ENCODE measurements at regions not wholly inside any gene's neighbourhood (a gene's known extent, or its start where the extent isn't known, plus 50 kb on each side); places are given as distances from the start of the nearest gene placed in this dataset.

- no peak for DNase-seq (ENCODE audit: low spot score)
Measured at GRCh38 chr18:61167902-61168301, 165.3 kb upstream of the CDH20 start.

DNA sequence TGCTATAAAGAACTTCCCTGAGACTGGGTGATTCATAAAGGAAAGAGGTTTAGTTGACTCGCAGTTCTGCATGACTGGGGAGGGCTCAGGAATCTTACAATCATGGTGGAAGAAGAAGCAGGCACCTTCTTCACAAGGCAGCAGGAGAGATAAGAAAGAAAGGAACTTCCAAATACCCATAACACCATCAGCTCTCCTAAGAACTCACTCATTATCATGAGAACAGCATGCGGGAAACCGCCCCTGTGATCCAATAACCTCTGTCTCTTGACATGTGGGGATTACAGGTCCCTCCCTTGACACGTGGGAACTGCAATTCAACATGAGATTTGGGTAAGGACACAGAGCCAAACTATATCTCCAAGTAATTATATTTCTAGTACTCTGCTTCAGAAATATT, 163.8 kb upstream of the CDH20 start:
- no peak for DNase-seq (ENCODE audit: low spot score)

- no peak for DNase-seq (ENCODE audit: low spot score)
Measured at GRCh38 chr18:61172624-61173023, 160.6 kb upstream of the CDH20 start.

- DNase-seq (ENCODE audit: low spot score): no peak
Measured at GRCh38 chr18:61173554-61173953, 159.7 kb upstream of the CDH20 start.

DNA sequence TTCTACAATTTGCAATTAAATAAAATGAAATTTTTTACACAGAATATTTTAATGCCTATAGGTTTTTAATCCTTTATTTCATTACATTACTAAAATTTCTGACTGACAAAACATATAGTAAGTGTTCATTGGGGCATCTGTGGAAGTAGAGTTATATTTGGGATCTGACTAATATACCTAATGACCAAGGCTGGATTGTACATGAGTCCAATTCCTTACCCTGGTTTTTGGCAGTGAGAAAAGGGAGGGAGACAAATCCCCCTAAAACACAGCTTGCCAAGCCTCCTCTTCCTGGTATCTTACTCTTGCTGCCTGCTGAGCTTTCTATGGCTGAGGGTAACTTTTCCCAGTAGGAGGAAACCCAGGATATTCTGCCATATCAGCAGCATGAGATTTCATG, 149.4 kb upstream of the CDH20 start:
- no peak for DNase-seq (ENCODE audit: low spot score)

DNA sequence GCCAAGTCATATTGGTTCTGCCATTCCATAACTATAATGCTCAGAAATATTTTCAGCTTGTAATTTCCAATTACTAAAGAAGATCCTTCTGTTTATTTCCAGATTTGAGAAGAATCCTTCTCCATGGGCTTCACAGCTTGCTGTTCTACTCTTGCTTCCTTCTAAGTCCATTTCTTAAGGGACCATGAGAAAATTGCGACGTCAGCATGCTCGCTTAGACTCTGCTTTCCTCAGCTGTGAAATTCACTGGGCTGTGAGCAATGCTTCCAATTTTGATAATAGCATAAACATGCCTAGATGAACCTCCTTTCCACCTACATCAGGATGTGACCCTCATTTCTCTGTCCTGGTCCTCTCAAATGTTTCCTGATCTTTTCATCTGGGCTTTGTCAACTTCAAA, 145.3 kb upstream of the CDH20 start:
- no peak for DNase-seq (ENCODE audit: low spot score)

DNA sequence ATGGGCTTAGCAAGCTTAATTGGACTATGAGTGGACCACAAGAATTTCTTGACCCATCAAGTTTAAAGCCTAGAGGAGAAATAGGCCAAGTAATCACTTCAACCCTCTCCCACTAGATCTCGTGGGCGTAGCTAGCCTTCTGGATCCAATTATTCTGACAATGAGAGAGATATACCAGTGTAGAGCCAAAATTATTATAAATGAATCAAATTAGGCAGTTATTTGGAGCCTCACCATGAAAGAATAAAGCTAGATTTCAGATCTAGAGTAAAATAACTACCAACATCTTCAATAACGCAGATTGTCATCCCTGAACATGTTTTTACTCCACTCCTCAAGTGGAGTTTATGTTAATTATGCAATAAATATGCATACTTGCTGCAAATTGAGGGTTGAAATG, 143.9 kb upstream of the CDH20 start:
- DNase-seq (ENCODE audit: low spot score): no peak

DNA sequence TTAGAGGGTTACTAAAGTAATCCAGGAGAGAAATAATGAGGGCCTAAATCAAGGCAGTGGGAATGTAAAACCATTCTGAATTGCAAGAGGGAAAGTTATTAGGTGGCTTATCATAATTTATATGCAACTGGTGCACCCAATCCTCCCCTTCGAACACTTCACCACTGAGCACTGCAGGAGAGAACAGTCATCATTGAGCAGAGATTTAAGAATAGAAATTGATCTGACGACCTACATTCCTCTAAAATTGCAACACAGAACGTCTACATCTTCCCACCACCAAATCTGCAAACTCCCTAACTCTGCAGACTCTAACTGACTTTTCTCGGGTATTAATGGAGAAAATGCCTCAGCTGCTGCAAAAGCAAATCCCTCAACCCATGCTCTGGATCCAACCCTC, 138.5 kb upstream of the CDH20 start:
- no peak for DNase-seq (ENCODE audit: low spot score)

DNA sequence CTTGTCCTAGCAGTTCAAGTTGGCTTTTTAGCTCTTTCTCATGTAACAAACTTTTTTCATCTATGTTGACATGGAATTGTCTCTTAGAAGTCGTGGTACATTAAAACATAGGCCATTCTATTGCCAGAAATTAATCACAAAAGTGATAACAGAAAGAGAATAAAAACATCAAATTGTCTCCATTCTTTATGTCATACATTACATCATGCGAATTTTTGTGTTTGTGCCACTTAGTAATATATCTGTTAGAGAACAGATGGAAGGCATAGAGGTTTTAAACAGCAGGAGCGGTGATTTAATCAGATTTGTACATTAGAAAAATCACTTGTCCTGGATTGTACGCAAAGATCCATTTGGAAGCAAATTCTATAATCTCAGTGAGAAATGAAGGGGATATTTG, 136.5 kb upstream of the CDH20 start:
- DNase-seq (ENCODE audit: low spot score): no peak

DNA sequence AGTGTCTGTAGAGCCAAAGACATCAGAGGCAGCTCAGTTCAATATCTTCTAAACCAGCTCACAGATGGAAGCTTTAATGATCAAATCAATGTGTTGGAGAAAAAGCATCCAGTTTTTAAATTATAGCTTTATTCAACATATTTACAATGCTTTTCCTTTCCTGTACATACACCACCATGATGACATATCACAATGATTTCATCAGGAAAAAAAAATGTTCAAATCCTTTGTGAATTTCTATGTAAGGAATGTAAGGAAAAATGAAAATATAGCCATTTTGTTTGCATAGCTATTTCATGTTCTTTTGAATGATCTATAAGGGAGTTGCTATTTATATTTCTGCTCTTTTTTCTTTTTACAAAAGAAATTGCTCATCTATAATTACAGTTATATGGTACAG, 134.7 kb upstream of the CDH20 start:
- no peak for DNase-seq (ENCODE audit: low spot score)

- DNase-seq (ENCODE audit: low spot score): no peak
Measured at GRCh38 chr18:61199171-61199848, 133.9 kb upstream of the CDH20 start.

DNA sequence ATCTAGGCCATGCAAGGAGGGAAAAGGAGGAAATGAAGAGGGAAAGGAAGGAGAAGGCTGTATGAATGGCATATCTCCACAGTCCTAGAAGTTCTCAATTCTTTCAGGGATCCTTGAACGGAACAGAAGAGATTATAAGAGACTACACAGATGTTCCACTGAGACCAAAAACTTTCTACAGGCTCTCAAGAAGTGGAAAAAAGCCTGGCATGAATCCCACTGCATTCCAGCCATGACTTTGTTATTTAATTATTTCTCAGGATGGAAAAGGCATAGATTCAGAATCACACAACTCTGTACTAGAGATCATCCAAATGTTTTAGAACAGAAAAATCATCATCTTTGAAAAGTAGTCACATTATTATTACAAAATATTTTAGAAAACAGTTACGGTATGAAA, 131.7 kb upstream of the CDH20 start:
- DNase-seq (ENCODE audit: low spot score): no peak

- no peak for DNase-seq (ENCODE audit: low spot score)
Measured at GRCh38 chr18:61203151-61203550, 130.1 kb upstream of the CDH20 start.

DNA sequence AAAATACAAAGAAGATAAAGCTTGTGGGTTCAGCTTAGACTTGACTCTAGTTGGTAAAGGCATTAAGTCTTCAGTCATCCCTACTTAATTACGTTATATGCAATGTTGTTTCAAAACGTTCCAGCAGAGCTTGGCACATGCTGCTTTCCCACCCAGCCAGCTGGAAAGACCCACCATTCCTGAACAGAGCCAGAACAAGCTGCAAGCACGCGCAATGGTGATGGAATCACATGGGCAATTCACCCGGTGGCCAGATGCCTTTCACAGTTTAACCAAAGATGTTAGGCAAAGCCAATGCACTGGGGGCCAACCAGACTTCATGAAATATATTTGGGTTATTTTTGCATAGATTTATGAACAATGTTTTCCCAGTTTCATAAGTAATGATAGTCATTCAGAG, 123.4 kb upstream of the CDH20 start:
- no peak for DNase-seq (ENCODE audit: low spot score)

GRCh38 chr18:61216051-61216450, 117.2 kb upstream of the CDH20 start:
- DNase-seq (ENCODE audit: low spot score): no peak

DNA sequence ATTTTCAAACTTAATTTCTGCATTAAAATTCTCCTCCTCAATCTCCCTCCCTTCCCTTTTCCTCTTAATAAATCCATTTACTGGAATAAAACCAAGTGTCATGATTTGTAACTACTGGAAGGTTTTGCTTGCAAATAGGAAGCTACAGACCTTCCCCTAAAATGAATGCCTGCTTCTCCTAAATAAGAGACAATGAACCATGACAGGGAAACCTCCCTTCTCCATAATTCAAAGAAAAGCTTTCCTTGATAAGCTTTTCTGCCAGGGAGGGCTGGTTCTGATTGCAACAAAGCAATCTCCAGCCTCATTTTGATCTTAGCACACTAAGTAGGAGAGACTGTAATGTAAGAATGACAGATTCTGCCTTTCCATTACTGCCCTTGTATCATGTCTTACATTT, 111.0 kb upstream of the CDH20 start:
- DNase-seq (ENCODE audit: low spot score): no peak

DNA sequence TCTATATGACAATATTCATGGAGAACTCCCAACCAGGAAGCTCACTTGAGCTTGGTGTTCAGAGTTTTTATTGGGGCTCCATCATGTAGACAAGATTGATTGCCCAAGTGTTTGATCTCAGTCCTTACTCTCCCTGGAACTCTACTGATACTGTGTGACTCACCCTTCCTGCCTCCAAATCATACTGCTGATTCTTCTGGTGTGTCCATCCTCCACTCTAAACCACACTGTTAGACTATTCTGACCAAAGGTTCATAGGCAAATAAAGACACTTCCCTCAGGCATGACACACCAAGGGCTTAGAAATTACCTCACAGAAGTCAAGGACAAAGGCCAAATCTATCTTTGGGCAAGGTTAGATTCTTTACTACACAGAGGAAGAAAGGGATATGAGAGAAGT, 107.9 kb upstream of the CDH20 start:
- peak; percentile 2 for DNase-seq (ENCODE audit: low spot score)

DNA sequence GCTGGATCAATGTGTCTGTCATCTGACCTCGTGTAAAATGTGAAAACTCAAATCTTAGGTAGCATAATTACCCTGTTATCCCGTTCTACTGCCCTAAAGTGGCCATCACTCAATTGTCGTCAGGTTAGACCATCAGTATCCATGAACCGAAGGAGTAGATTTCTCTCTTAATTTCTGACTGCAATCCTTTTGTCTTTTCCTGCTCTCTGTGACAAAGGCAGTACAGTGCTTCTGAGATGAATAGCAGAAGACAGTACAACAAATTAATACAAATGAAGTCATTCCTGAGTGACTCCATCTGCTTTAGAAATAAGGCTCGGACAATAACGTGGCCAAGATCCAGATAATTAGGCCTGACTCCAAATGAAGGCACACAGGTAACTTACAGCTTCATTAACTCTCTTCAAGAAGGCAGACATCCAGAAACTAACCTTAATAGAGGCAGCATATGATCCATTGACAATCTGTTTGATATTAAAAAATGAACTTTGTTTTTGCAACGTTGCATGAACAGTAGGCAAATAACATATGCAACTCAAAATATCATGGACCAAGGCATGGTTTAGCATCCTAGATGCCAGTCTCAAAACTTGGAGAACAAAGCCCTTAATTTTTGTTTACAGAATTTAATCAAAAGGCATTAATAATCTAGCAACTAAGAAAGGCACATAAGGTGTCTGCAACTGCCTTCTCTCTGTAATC, 96.7 kb upstream of the CDH20 start:
- no peak for DNase-seq (ENCODE audit: low spot score)

DNA sequence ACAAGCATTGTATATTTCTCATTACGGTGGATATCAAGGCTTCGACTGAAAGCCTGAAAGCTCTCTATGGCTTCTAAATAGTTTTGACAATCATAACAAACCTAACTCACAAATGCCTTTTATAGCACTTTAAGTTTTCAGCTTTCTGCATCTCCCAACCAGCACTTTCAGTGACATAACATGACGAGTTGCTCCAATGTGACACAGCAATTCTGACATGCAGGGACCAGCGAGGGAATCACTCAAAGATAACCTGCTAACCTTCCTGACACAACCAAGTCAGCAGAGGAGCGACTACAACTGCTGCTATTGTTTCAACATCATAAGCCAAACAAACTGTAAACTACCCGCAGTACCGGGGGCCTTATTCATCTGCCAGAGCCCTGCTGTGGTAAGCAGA, 95.7 kb upstream of the CDH20 start:
- DNase-seq (ENCODE audit: low spot score): no peak

GRCh38 chr18:61239051-61239450, 94.2 kb upstream of the CDH20 start:
- no peak for DNase-seq (ENCODE audit: low spot score)

DNA sequence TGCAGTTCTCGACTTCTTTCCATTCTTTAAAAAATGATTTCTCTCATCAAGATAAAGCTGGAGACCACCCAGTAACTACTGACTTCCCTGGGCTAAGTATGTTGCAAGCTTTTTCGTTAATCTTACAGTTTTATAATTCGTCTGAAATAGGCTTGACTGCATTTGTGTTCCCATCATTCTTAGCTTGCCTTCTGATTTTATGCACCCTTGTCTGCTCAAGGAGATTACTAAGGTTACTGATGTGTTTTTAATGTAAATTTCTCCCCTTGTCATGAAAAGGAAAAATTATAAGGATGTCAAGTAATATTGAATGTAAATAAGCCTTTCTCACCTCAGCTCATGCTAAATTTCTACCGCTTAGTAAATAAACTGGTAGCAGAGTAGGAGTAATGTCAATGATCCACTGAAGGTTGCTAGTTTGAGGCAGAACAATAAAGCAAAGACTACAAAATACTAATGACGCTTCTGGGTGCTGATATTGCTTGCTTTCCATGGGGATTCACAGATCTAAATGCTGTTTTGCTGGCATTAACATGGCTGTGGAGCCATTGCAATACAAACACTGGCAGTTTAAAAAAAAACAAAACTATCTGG, 91.9 kb upstream of the CDH20 start:
- DNase-seq (ENCODE audit: low spot score): no peak

DNA sequence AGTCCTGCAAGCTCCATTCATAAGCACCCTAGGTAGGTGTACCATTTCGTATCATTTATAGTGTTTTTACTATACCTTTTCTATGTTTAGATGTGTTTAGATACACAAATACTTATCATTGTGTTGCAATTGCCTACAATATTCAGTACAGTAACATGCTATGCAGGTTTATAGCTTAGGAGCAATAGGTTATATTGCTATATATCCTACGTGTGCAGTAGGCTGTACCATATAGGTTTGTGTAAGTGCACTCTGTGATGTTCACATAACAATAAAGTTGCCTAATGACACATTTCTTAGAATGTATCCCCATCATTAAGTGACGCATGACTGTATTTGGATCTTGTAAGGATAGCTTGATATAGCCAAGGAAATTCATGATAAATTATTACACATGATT, 88.6 kb upstream of the CDH20 start:
- no peak for DNase-seq (ENCODE audit: low spot score)

- DNase-seq (ENCODE audit: low spot score): no peak
Measured at GRCh38 chr18:61245276-61245675, 88.0 kb upstream of the CDH20 start.

DNA sequence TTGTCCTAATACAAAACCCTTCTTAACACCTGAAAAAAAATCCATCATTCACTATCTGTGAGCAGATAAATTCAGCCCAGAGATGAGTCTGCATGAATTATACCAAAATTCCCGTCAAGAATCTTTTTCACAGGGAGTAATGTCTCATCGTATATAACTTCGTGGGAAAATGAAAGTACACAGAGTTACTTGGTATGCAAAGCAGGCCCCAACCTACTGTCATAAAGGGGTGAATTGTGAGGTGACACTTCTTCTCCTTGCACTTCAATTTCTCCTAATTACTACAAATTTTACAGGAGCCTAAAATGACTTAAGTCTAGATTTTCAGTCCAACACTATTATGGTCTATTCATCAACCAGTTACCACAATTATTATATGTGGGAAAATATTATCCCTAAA, 84.6 kb upstream of the CDH20 start:
- no peak for DNase-seq (ENCODE audit: low spot score)

Data from SW480 (cell line).